K562 (cell line): ENCODE measurements at regions not wholly inside any gene's neighbourhood (a gene's known extent, or its start where the extent isn't known, plus 50 kb on each side); places are given as distances from the start of the nearest gene placed in this dataset.

ENCODE experiments used
- COPS2 ChIP-seq: fragments of 450-650 bp; conservative IDR thresholded peaks from 2 replicates; pipeline ENCODE4 v1.6.1; 2016; ENCODE audit warnings: mild to moderate bottlenecking, moderate library complexity
- HSF4 ChIP-seq: fragments of 250-450 bp; sonication (Bioruptor Pico); IDR thresholded peaks from 2 replicates; pipeline ENCODE4 v2.1.2; 2022; ENCODE audit warnings: mild to moderate bottlenecking, moderate library complexity, borderline replicate concordance
- RCOR1 ChIP-seq, 2 experiments: IDR thresholded peaks; 2 replicates each; pipeline ENCODE4 v1.6.1; 2012; ENCODE audit warnings: low read depth in 2 of 2, low read length in 2 of 2, borderline replicate concordance in 1 of 2, improper control_type of control experiment in 1 of 2
- ZNF57 ChIP-seq: fragments of 450-650 bp; formaldehyde crosslinking; IDR thresholded peaks from 2 replicates; pipeline ENCODE4 v1.4.0; 2020; ENCODE audit warnings: mild to moderate bottlenecking, moderate library complexity
- TF ChIP-seq, protein P1 (sequence below): fragments of 450-650 bp; conservative IDR thresholded peaks from 2 replicates; pipeline ENCODE4 v1.6.1; 2016; ENCODE audit warnings: missing genetic modification characterization, low read depth, mild to moderate bottlenecking, missing compliant biosample characterization, moderate library complexity
- TF ChIP-seq, protein P2 (sequence below), 3 experiments: IDR thresholded peaks in 2 of 3; conservative IDR thresholded peaks in 1 of 3; 2 replicates each; pipeline ENCODE4 v1.5.1; 2011 to 2012; ENCODE audit warnings: low read length in 3 of 3, mild to moderate bottlenecking in 3 of 3, control low read depth in 2 of 3, improper control_type of control experiment in 1 of 3, inconsistent platforms in 1 of 3, low read depth in 1 of 3, mixed read lengths in 1 of 3, moderate library complexity in 1 of 3; ENCODE audit not compliant: insufficient read depth in 2 of 3
- TF ChIP-seq, protein P3 (sequence below), 2 experiments: fragments of 450-650 bp; formaldehyde crosslinking in 1 of 2; IDR thresholded peaks; 2 replicates each; pipeline versions ENCODE4 v1.4.0 to v1.6.1; 2014 to 2020; ENCODE audit warnings: mild to moderate bottlenecking in 2 of 2, borderline replicate concordance in 1 of 2, low read depth in 1 of 2
- TF ChIP-seq, protein P4 (sequence below): sonication (generic); formaldehyde crosslinking; IDR thresholded peaks from 2 replicates; pipeline ENCODE4 v1.8.1; 2023; ENCODE audit warnings: mild to moderate bottlenecking, missing genetic modification reagents

DNA sequence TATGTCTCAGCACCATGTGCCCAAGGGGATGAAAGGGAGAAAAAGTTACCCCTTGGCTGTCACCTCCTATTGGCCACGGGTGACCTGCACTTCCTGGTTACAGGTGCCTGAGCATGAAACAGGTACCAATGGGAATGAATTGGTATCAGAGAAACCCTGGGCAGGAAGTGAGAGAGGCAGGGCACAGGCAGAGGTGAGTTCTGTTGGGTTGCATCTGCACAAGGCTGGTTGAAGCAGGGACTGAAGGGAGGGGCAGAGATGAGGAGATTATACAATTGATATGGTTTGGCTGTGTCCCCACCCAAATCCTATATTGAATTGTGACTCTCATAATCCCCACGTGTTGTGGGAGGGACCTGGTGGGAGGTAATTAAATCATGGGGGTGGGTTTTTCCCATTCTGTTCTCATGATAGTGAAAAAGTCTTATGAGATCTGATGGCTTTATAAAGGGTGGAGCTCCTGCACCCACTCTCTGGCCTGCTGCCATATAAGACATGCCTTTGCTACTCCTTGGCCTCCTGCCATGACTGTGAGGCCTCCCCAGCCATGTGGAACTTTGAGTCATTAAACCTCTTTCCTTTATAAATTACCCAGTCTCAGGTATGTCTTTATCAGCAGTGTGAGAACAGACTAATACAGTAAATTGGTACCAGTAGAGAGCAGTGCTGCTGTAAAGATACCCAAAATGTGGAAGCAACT is 291.8 kb downstream of the LRFN2 start:
- TF ChIP-seq ZNF57 (CRISPR knock-in tag) (no peak), HSF4 (CRISPR knock-in tag) (no peak), RCOR1 (IDR thresholded peaks at IDR 0.05; ENCODE audit: borderline replicate concordance in 1 of 2, low read depth in 2 of 2, low read length in 2 of 2) (no peak), COPS2 (no peak)
- TF ChIP-seq, protein P1, sequence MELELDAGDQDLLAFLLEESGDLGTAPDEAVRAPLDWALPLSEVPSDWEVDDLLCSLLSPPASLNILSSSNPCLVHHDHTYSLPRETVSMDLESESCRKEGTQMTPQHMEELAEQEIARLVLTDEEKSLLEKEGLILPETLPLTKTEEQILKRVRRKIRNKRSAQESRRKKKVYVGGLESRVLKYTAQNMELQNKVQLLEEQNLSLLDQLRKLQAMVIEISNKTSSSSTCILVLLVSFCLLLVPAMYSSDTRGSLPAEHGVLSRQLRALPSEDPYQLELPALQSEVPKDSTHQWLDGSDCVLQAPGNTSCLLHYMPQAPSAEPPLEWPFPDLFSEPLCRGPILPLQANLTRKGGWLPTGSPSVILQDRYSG (tag), result no peak
- TF ChIP-seq, protein P2, sequence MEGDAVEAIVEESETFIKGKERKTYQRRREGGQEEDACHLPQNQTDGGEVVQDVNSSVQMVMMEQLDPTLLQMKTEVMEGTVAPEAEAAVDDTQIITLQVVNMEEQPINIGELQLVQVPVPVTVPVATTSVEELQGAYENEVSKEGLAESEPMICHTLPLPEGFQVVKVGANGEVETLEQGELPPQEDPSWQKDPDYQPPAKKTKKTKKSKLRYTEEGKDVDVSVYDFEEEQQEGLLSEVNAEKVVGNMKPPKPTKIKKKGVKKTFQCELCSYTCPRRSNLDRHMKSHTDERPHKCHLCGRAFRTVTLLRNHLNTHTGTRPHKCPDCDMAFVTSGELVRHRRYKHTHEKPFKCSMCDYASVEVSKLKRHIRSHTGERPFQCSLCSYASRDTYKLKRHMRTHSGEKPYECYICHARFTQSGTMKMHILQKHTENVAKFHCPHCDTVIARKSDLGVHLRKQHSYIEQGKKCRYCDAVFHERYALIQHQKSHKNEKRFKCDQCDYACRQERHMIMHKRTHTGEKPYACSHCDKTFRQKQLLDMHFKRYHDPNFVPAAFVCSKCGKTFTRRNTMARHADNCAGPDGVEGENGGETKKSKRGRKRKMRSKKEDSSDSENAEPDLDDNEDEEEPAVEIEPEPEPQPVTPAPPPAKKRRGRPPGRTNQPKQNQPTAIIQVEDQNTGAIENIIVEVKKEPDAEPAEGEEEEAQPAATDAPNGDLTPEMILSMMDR (IDR thresholded peaks at IDR 0.05 in 2 of 3, conservative IDR thresholded peaks at IDR 0.05 in 1 of 3; ENCODE audit: insufficient read depth in 2 of 3, low read depth in 1 of 3, low read length in 3 of 3), result no peak
- TF ChIP-seq, protein P3, sequence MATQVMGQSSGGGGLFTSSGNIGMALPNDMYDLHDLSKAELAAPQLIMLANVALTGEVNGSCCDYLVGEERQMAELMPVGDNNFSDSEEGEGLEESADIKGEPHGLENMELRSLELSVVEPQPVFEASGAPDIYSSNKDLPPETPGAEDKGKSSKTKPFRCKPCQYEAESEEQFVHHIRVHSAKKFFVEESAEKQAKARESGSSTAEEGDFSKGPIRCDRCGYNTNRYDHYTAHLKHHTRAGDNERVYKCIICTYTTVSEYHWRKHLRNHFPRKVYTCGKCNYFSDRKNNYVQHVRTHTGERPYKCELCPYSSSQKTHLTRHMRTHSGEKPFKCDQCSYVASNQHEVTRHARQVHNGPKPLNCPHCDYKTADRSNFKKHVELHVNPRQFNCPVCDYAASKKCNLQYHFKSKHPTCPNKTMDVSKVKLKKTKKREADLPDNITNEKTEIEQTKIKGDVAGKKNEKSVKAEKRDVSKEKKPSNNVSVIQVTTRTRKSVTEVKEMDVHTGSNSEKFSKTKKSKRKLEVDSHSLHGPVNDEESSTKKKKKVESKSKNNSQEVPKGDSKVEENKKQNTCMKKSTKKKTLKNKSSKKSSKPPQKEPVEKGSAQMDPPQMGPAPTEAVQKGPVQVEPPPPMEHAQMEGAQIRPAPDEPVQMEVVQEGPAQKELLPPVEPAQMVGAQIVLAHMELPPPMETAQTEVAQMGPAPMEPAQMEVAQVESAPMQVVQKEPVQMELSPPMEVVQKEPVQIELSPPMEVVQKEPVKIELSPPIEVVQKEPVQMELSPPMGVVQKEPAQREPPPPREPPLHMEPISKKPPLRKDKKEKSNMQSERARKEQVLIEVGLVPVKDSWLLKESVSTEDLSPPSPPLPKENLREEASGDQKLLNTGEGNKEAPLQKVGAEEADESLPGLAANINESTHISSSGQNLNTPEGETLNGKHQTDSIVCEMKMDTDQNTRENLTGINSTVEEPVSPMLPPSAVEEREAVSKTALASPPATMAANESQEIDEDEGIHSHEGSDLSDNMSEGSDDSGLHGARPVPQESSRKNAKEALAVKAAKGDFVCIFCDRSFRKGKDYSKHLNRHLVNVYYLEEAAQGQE (IDR thresholded peaks at IDR 0.05; ENCODE audit: borderline replicate concordance), result no peak
- TF ChIP-seq, protein P3 (CRISPR knock-in tag; IDR thresholded peaks at IDR 0.05; ENCODE audit: low read depth), result no peak
- TF ChIP-seq, protein P4, sequence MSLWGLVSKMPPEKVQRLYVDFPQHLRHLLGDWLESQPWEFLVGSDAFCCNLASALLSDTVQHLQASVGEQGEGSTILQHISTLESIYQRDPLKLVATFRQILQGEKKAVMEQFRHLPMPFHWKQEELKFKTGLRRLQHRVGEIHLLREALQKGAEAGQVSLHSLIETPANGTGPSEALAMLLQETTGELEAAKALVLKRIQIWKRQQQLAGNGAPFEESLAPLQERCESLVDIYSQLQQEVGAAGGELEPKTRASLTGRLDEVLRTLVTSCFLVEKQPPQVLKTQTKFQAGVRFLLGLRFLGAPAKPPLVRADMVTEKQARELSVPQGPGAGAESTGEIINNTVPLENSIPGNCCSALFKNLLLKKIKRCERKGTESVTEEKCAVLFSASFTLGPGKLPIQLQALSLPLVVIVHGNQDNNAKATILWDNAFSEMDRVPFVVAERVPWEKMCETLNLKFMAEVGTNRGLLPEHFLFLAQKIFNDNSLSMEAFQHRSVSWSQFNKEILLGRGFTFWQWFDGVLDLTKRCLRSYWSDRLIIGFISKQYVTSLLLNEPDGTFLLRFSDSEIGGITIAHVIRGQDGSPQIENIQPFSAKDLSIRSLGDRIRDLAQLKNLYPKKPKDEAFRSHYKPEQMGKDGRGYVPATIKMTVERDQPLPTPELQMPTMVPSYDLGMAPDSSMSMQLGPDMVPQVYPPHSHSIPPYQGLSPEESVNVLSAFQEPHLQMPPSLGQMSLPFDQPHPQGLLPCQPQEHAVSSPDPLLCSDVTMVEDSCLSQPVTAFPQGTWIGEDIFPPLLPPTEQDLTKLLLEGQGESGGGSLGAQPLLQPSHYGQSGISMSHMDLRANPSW (CRISPR knock-in tag), result no peak
